BLaER1 (cell line): ENCODE measurements at regions not wholly inside any gene's neighbourhood (a gene's known extent, or its start where the extent isn't known, plus 50 kb on each side); places are given as distances from the start of the nearest gene placed in this dataset.

ENCODE experiments used
- H3K27ac ChIP-seq: shearing (Covaris generic); formaldehyde crosslinking; 2 replicates; pipeline ENCODE4 v1.8.1; 2022
- H3K27me3 ChIP-seq: shearing (Covaris generic); formaldehyde crosslinking; 2 replicates; pipeline ENCODE4 v1.8.1; 2022
- H3K36me3 ChIP-seq: shearing (Covaris generic); formaldehyde crosslinking; 2 replicates; pipeline ENCODE4 v1.8.1; 2022
- H3K4me1 ChIP-seq: shearing (Covaris generic); formaldehyde crosslinking; 2 replicates; pipeline ENCODE4 v1.8.1; 2022
- H3K4me2 ChIP-seq: shearing (Covaris generic); formaldehyde crosslinking; 2 replicates; pipeline ENCODE4 v1.8.1; 2022
- H3K4me3 ChIP-seq: shearing (Covaris generic); formaldehyde crosslinking; 2 replicates; pipeline ENCODE4 v1.8.1; 2022
- H3K9ac ChIP-seq: shearing (Covaris generic); formaldehyde crosslinking; 2 replicates; pipeline ENCODE4 v1.8.1; 2022
- H3K9me3 ChIP-seq: shearing (Covaris generic); formaldehyde crosslinking; 2 replicates; pipeline ENCODE4 v1.8.1; 2022
- H4K20me1 ChIP-seq: shearing (Covaris generic); formaldehyde crosslinking; 2 replicates; pipeline ENCODE4 v1.8.1; 2022
- Cebpa-rat ChIP-seq: shearing (Covaris generic); IDR thresholded peaks from 2 replicates; pipeline ENCODE4 v1.8.1; 2022

DNA sequence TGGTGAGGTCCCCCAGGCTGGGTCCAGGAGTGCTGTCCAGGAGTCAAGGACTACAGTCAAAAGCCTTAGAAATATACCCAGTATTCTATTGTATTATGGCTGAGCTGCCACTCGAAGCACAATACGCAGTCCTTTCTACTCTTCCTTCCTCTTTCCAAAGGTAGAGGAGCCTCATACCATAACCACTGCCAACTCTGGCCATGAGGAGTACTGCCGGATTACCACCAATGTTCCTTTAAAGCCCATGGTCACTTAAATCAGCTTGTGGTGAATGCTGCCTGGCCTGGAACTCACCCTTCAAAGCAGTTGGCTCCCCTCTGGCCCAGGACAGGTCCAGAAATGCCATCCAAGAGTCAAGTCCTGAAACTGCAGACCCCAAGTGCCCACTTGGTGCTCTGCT is 425.4 kb downstream of the SLC16A7 start:
- no peaks in the 10 kb centered on the region for H3K36me3 ChIP-seq
- H3K9ac ChIP-seq: no peak overlapping the region
- H3K4me3 ChIP-seq: no peak overlapping the region
- no peaks in the 10 kb centered on the region for H3K4me1 ChIP-seq
- no peak overlapping the region for H3K27ac ChIP-seq
- H3K9me3 ChIP-seq: no peaks in the 10 kb centered on the region
- TF ChIP-seq Cebpa-rat: no peak
- H4K20me1 ChIP-seq: no peaks in the 10 kb centered on the region
- H3K4me2 ChIP-seq: no peak overlapping the region
- no peaks in the 10 kb centered on the region for H3K27me3 ChIP-seq

DNA sequence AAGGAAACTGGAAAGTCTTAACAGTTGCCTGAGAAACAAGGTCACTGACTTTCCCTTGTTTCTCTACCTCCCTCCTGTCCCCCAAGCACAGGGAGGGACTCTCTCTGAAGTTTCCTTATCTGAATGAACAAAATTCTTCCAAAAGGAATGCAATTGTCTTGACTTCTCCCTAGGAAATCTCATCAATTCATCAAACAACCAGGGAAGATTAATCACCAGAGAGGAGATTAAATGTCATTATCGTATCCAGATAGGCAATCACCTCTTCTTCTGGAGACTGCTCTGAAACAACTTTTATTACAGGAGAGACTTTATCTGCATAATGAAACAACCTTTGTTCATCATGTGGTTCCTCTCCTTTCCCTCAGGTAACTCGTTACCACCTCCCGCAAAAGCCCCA is 431.4 kb downstream of the SLC16A7 start:
- Histone ChIP-seq H3K4me3 (no peak overlapping the region), H3K9me3 (no peaks in the 10 kb centered on the region), H3K4me1 (no peaks in the 10 kb centered on the region), H4K20me1 (no peaks in the 10 kb centered on the region), H3K27me3 (no peaks in the 10 kb centered on the region), H3K4me2 (no peak overlapping the region), H3K9ac (no peak overlapping the region), H3K27ac (no peak overlapping the region), H3K36me3 (no peaks in the 10 kb centered on the region)
- TF ChIP-seq Cebpa-rat: no peak

GRCh38 chr12:60034147-60034546 is 438.3 kb downstream of the SLC16A7 start:
- no peaks in the 10 kb centered on the region for H3K4me1 ChIP-seq
- H3K27ac ChIP-seq: no peak overlapping the region
- TF ChIP-seq Cebpa-rat: no peak
- peaks cover 22% of the 10 kb centered on the region for H3K9me3 ChIP-seq
- no peak overlapping the region for H3K4me2 ChIP-seq
- no peak overlapping the region for H3K9ac ChIP-seq
- no peaks in the 10 kb centered on the region for H4K20me1 ChIP-seq
- H3K27me3 ChIP-seq: no peaks in the 10 kb centered on the region
- H3K36me3 ChIP-seq: no peaks in the 10 kb centered on the region
- H3K4me3 ChIP-seq: no peak overlapping the region

GRCh38 chr12:60035835-60036234 is 440.0 kb downstream of the SLC16A7 start:
- Histone ChIP-seq H3K36me3 (no peaks in the 10 kb centered on the region), H4K20me1 (no peaks in the 10 kb centered on the region), H3K4me2 (no peak overlapping the region), H3K27ac (no peak overlapping the region), H3K9me3 (peaks cover 22% of the 10 kb centered on the region), H3K27me3 (no peaks in the 10 kb centered on the region), H3K4me1 (no peaks in the 10 kb centered on the region), H3K9ac (no peak overlapping the region), H3K4me3 (no peak overlapping the region)
- no peak for TF ChIP-seq Cebpa-rat

DNA sequence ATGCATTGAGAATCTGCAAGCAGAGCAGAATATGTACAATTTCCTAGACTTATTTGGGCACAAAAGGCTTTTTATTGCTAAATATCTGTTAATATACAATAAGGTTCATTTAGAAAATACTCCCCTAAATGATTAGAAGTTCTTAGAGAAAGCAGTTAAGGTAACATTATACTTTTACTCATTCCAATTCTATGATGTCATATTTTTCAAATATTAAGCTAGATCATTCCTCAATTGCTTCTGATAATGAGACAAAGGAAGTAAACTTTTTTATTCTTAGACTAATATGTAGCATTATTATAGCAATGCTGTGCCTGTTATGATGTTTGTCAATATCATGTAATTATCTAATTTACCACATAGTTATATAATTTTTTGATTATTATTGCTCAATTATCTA is 447.0 kb downstream of the SLC16A7 start:
- no peaks in the 10 kb centered on the region for H3K27me3 ChIP-seq
- no peaks in the 10 kb centered on the region for H3K9me3 ChIP-seq
- no peak overlapping the region for H3K9ac ChIP-seq
- peak overlapping the region; percentile 39; the same call in 1 of the 2 replicates for H3K4me2 ChIP-seq
- peaks cover 12% of the 10 kb centered on the region; the same call in 1 of the 2 replicates for H3K4me1 ChIP-seq
- H4K20me1 ChIP-seq: no peaks in the 10 kb centered on the region
- no peak for TF ChIP-seq Cebpa-rat
- H3K27ac ChIP-seq: no peak overlapping the region
- no peaks in the 10 kb centered on the region for H3K36me3 ChIP-seq
- H3K4me3 ChIP-seq: no peak overlapping the region

GRCh38 chr12:60043236-60043635 is 447.4 kb downstream of the SLC16A7 start:
- no peak overlapping the region for H3K9ac ChIP-seq
- H3K27ac ChIP-seq: no peak overlapping the region
- H3K36me3 ChIP-seq: no peaks in the 10 kb centered on the region
- peak overlapping the region; percentile 39 for H3K4me2 ChIP-seq
- H4K20me1 ChIP-seq: no peaks in the 10 kb centered on the region
- H3K4me3 ChIP-seq: no peak overlapping the region
- H3K27me3 ChIP-seq: no peaks in the 10 kb centered on the region
- no peaks in the 10 kb centered on the region for H3K9me3 ChIP-seq
- TF ChIP-seq Cebpa-rat: no peak
- peaks cover 12% of the 10 kb centered on the region; the same call in 1 of the 2 replicates for H3K4me1 ChIP-seq

DNA sequence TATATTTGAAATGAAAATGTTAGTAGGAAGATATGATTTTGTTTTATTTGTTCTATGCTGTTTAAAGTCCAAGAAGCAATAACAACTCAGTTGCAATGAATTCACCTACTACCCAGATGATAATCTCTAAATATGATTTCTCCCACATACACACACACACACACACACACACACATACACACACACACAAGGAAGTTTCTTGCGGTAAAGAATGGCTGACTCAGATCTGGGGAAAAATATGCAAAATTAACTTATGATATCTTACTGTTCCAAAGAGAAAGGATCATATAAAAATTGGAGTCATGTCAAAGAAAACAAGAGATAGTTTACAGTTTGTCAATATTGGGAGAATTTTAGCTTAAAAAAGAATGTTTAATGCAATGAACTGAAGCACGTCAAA is 456.7 kb downstream of the SLC16A7 start:
- Histone ChIP-seq H3K4me2 (no peak overlapping the region), H3K4me1 (no peaks in the 10 kb centered on the region), H3K27me3 (no peaks in the 10 kb centered on the region), H3K36me3 (no peaks in the 10 kb centered on the region), H3K9me3 (no peaks in the 10 kb centered on the region), H3K27ac (no peak overlapping the region), H4K20me1 (no peaks in the 10 kb centered on the region), H3K9ac (no peak overlapping the region), H3K4me3 (no peak overlapping the region)
- no peak for TF ChIP-seq Cebpa-rat

- Histone ChIP-seq H3K9ac (no peak overlapping the region), H3K27me3 (no peaks in the 10 kb centered on the region), H3K4me1 (no peaks in the 10 kb centered on the region), H3K36me3 (no peaks in the 10 kb centered on the region), H3K27ac (no peak overlapping the region), H3K9me3 (no peaks in the 10 kb centered on the region), H4K20me1 (no peaks in the 10 kb centered on the region), H3K4me2 (no peak overlapping the region), H3K4me3 (no peak overlapping the region)
- TF ChIP-seq Cebpa-rat: no peak
Measured at GRCh38 chr12:60059180-60059579, 463.4 kb downstream of the SLC16A7 start.

DNA sequence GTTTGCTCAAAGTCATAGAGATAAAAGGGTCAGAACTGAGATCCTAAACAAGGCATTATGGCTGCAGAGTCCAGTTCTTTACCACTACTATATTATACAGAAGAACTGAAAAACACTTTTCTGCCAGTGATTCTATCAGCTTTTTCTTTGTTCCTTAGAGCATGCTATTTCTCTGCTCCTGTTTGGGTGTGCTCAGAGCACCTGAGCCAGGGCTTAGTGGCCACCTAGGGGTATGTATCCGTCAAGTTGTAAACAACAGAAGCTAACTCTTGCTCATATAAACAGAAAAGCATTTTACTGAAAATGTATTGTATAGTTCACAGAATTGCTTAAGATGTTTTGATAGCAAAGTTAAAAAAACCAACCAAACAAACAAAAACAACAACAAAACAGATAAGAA is 470.8 kb downstream of the SLC16A7 start:
- no peak overlapping the region for H3K9ac ChIP-seq
- TF ChIP-seq Cebpa-rat: no peak
- H3K27me3 ChIP-seq: no peaks in the 10 kb centered on the region
- no peak overlapping the region for H3K4me3 ChIP-seq
- no peak overlapping the region for H3K27ac ChIP-seq
- H3K36me3 ChIP-seq: no peaks in the 10 kb centered on the region
- no peaks in the 10 kb centered on the region for H3K4me1 ChIP-seq
- no peaks in the 10 kb centered on the region for H4K20me1 ChIP-seq
- no peak overlapping the region for H3K4me2 ChIP-seq
- H3K9me3 ChIP-seq: no peaks in the 10 kb centered on the region

GRCh38 chr12:60070552-60070951 is 474.7 kb downstream of the SLC16A7 start:
- Histone ChIP-seq H3K4me2 (no peak overlapping the region), H3K4me3 (no peak overlapping the region), H3K9ac (no peak overlapping the region), H3K36me3 (no peaks in the 10 kb centered on the region), H3K27ac (no peak overlapping the region), H3K9me3 (no peaks in the 10 kb centered on the region), H3K27me3 (no peaks in the 10 kb centered on the region), H3K4me1 (no peaks in the 10 kb centered on the region), H4K20me1 (no peaks in the 10 kb centered on the region)
- no peak for TF ChIP-seq Cebpa-rat

- H3K27me3 ChIP-seq: no peaks in the 10 kb centered on the region
- H3K36me3 ChIP-seq: no peaks in the 10 kb centered on the region
- H3K4me2 ChIP-seq: no peak overlapping the region
- H4K20me1 ChIP-seq: no peaks in the 10 kb centered on the region
- H3K27ac ChIP-seq: no peak overlapping the region
- H3K4me3 ChIP-seq: no peak overlapping the region
- H3K4me1 ChIP-seq: no peaks in the 10 kb centered on the region
- H3K9me3 ChIP-seq: no peaks in the 10 kb centered on the region
- no peak overlapping the region for H3K9ac ChIP-seq
- TF ChIP-seq Cebpa-rat: no peak
Measured at GRCh38 chr12:60071759-60072191, 475.9 kb downstream of the SLC16A7 start.
